GM12878 (cell line): ENCODE measurements at regions not wholly inside any gene's neighbourhood (a gene's known extent, or its start where the extent isn't known, plus 50 kb on each side); places are given as distances from the start of the nearest gene placed in this dataset.

Experiments
- ATAC-seq: fragments of 200-7000 bp; cut with Tn5 transposase; 3 replicates; pipeline ENCODE4 v1.9.1; 2020; ENCODE audit warnings: mild to moderate bottlenecking, moderate library complexity
- BruUV-seq: library from RNA; stranded (reverse); fragments of 400-500 nt; replicated peaks from 2 replicates; lab custom pipeline; 2021; lab: Mats Ljungman, UMichigan
- CTCF ChIA-PET: fragments of 300-600 bp; sonication (Branson Sonifier 250); formaldehyde crosslinking; extraction: SDS; loops from one replicate; lab custom pipeline; 2021; ENCODE audit warnings: inconsistent platforms; lab: Yijun Ruan, JAX
- POLR2A ChIA-PET: fragments of 350-600 bp; formaldehyde crosslinking; extraction: SDS; loops from one replicate; lab custom pipeline; 2021; ENCODE audit warnings: inconsistent platforms; lab: Charles Lee
- RAD21 ChIA-PET: fragments of 300-600 bp; sonication (Branson Sonifier 250); formaldehyde crosslinking; loops from one replicate; lab custom pipeline; 2023; ENCODE audit warnings: antibody characterized with exemption; ENCODE audit not compliant: unreplicated experiment; lab: Charles Lee
- SMC1A ChIA-PET: fragments of 300-600 bp; sonication (Branson Sonifier 250); formaldehyde crosslinking; loops from one replicate; lab custom pipeline; 2023; ENCODE audit not compliant: unreplicated experiment, uncharacterized antibody; lab: Charles Lee
- DNase-seq: peaks from one replicate; pipeline ENCODE4 v3.0.0-alpha.2; 2011; ENCODE audit warnings: low read depth, low spot score
- FAIRE-seq: peaks from 3 replicates; lab custom pipeline; 2011; peaks lifted over from hg19 to GRCh38; lab: Jason Lieb, UNC
- H2AFZ ChIP-seq: 2 replicates; pipeline ENCODE4 v1.6.0; 2011; ENCODE audit warnings: low read depth, low read length, control low read depth; ENCODE audit not compliant: control insufficient read depth
- H3K27ac ChIP-seq: 2 replicates; pipeline ENCODE4 v1.5.1; 2011; ENCODE audit warnings: control low read depth; ENCODE audit not compliant: control insufficient read depth, insufficient read depth
- H3K27me3 ChIP-seq, 2 experiments: replicated peaks in 1 of 2; 2 replicates each; pipeline versions ENCODE4 v1.6.0 to v1.6.1; 2011; ENCODE audit warnings: low read length in 1 of 2; ENCODE audit not compliant: control insufficient read depth in 2 of 2, insufficient read depth in 2 of 2
- H3K36me3 ChIP-seq, 2 experiments: 2 replicates each; pipeline ENCODE4 v1.5.1; 2011; ENCODE audit warnings: low read length in 1 of 2; ENCODE audit not compliant: control insufficient read depth in 2 of 2, insufficient read depth in 2 of 2
- H3K4me1 ChIP-seq: 2 replicates; pipeline ENCODE4 v1.6.1; 2011; ENCODE audit warnings: mild to moderate bottlenecking, low read length, moderate library complexity, mixed read lengths; ENCODE audit not compliant: control insufficient read depth, insufficient read depth
- H3K4me2 ChIP-seq: 2 replicates; pipeline ENCODE4 v1.6.0; 2011; ENCODE audit warnings: control low read depth; ENCODE audit not compliant: control insufficient read depth, insufficient read depth
- H3K4me3 ChIP-seq: fragments of 200-600 bp; sonication (generic); 2 replicates; pipeline ENCODE4 v1.5.1; 2016
- H3K79me2 ChIP-seq: 2 replicates; pipeline ENCODE4 v1.6.0; 2011; ENCODE audit warnings: low read length; ENCODE audit not compliant: control insufficient read depth, insufficient read depth
- H3K9ac ChIP-seq: 2 replicates; pipeline ENCODE4 v1.8.0; 2011; ENCODE audit warnings: low read length, control low read depth, mixed read lengths; ENCODE audit not compliant: control insufficient read depth, insufficient read depth
- H3K9me3 ChIP-seq: replicated peaks from 3 replicates; pipeline ENCODE4 v1.5.1; 2011; ENCODE audit warnings: mild to moderate bottlenecking, low read length; ENCODE audit not compliant: control insufficient read depth, insufficient read depth
- H4K20me1 ChIP-seq: 2 replicates; pipeline ENCODE4 v1.6.0; 2011; ENCODE audit not compliant: control insufficient read depth, insufficient read depth
- BMI1 ChIP-seq: fragments of 450-650 bp; IDR thresholded peaks from 2 replicates; pipeline ENCODE4 v1.6.1; 2016; ENCODE audit warnings: mild to moderate bottlenecking, moderate library complexity, borderline replicate concordance
- PAX5 ChIP-seq: IDR thresholded peaks from 2 replicates; pipeline ENCODE4 v1.6.1; 2011; ENCODE audit warnings: low read depth, low read length, borderline replicate concordance
- RBBP5 ChIP-seq: fragments of 200-600 bp; sonication (generic); conservative IDR thresholded peaks from 2 replicates; pipeline ENCODE4 v1.6.1; 2016
- SPI1 ChIP-seq: IDR thresholded peaks from 2 replicates; pipeline ENCODE4 v1.6.1; 2011; ENCODE audit warnings: low read depth, mild to moderate bottlenecking, low read length, moderate library complexity, borderline replicate concordance; ENCODE audit not compliant: insufficient read depth
- YY1 ChIP-seq: IDR thresholded peaks from 2 replicates; pipeline ENCODE4 v1.6.1; 2011; ENCODE audit warnings: low read depth, mild to moderate bottlenecking, low read length
- ZBED1 ChIP-seq: IDR thresholded peaks from 2 replicates; pipeline ENCODE4 v1.6.1; 2016; ENCODE audit warnings: borderline replicate concordance
- ZNF384 ChIP-seq: IDR thresholded peaks from 2 replicates; pipeline ENCODE4 v1.6.1; 2012; ENCODE audit warnings: low read depth, mild to moderate bottlenecking, low read length, improper control_type of control experiment, borderline replicate concordance
- WGBS: methylation state at CpG from one replicate; pipeline ENCODE4 v1.1.6; 2016; ENCODE audit warnings: low lambda C conversion rate; ENCODE audit not compliant: insufficient replicate concordance, insufficient coverage; ENCODE audit errors: missing lambda C conversion rate; 5-methylcytosine and 5-hydroxymethylcytosine counted together
- in situ Hi-C: fragments of 300-500 bp; cut with MboI; formaldehyde crosslinking; loops from 9 replicates; pipeline ENCODE4 v1.14.3; 2018; ENCODE audit warnings: mixed read lengths
- intact Hi-C: fragments of 100-400 bp; cut with micrococcal nuclease; formaldehyde crosslinking; loops from one replicate; pipeline ENCODE4 v1.14.2; 2022; ENCODE audit not compliant: unreplicated experiment
- TF ChIP-seq, protein P1 (sequence below): fragments of 450-650 bp; formaldehyde crosslinking; IDR thresholded peaks from 2 replicates; pipeline ENCODE4 v1.4.0; 2020; ENCODE audit warnings: mild to moderate bottlenecking, moderate library complexity

DNA sequence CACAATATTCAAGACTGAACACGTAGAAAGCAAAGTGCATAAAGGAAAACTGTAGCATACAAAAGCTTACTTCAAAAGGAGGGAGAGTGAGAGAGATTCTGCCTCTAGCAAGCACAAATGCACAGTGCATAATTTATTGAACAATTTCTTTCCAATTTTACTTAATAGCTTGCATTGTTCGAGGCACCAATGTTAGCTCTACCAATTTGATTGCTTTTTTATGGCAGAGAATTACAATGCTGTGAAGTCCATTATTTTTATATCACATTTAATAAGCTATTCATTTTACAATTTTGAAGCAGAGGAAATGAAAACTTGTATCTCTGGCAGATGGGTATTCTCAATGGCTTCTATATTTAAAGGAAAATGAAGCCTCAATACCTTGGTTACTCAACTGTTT, 331.7 kb downstream of the GPM6A start:
- ChIA-PET POLR2A (no interaction called here), SMC1A (interaction anchor here (0.7 to 0.9 kb wide), 2 partner anchors 10 to 716 kb away, joined by 3 to 5 read pairs; no protein-coding TSS in a partner anchor), CTCF (interaction anchor here (1.5 kb wide), 1 partner anchor 29 kb away, joined by 3 read pairs; no protein-coding TSS in a partner anchor), RAD21 (no interaction called here)
- in situ Hi-C loops: no loop called here
- ATAC-seq (no peak), DNase-seq (no peak), FAIRE-seq (no peak)
- Histone ChIP-seq H3K4me2 (no peak overlapping the region), H3K4me1 (no peaks in the 10 kb centered on the region), H3K9me3 (no peaks in the 10 kb centered on the region), H3K4me3 (no peak overlapping the region), H3K36me3 (no peaks in the 10 kb centered on the region), H2AFZ (no peak overlapping the region), H3K9ac (no peak overlapping the region), H4K20me1 (no peaks in the 10 kb centered on the region), H3K79me2 (no peaks in the 10 kb centered on the region), H3K27ac (no peak overlapping the region), H3K27me3 (no peaks in the 10 kb centered on the region)
- BruUV-seq: no TSS peak
- intact Hi-C loops: no loop called here
- no peak for TF ChIP-seq RBBP5
- WGBS: 0% methylated on average over 2 of the region's 2 CpGs

DNA sequence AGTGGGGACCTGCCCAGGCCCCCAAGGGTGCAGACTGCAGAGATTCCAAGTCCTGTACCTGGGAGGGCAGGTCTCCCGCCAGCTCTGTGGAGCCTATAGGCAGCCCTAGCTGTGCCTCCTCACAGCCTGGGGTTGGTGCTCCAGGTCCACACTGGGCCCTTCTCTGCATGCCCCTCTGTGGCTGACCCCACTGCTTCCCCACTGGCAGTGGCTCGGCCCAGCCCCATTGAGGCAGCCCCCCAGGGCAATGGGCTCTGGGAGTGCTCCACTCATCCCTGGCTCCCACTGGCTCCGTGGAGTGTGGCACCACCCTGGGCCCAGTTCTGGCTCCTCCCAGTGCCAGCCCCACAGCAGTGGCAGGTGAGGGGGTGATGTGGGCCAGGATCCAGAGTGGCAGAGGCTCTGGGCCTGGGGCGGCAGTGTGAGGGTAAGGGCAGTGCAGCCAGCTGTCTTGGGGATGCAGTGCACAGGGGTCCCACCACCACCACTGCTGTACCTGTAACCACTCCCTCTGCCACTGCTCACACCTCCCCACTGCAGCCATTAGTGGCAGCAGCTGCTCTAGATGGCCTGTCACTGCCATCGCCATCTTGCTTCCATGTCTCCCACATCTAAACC, 312.2 kb downstream of the GPM6A start:
- RAD21 ChIA-PET: no interaction called here
- SMC1A ChIA-PET: no interaction called here
- CTCF ChIA-PET: no interaction called here
- Histone ChIP-seq H3K36me3 (no peaks in the 10 kb centered on the region), H3K9me3 (no peaks in the 10 kb centered on the region; the same call in 2 of the 3 replicates), H3K4me2 (no peak overlapping the region), H3K4me3 (no peak overlapping the region), H3K79me2 (no peaks in the 10 kb centered on the region), H2AFZ (no peak overlapping the region), H4K20me1 (no peaks in the 10 kb centered on the region), H3K27ac (no peak overlapping the region), H3K4me1 (no peaks in the 10 kb centered on the region), H3K9ac (no peak overlapping the region), H3K27me3 (no peaks in the 10 kb centered on the region)
- TF ChIP-seq YY1 (no peak), BMI1 (no peak), ZNF384 (no peak), ZBED1 (no peak), SPI1 (no peak), PAX5 (no peak)
- TF ChIP-seq, protein P1, sequence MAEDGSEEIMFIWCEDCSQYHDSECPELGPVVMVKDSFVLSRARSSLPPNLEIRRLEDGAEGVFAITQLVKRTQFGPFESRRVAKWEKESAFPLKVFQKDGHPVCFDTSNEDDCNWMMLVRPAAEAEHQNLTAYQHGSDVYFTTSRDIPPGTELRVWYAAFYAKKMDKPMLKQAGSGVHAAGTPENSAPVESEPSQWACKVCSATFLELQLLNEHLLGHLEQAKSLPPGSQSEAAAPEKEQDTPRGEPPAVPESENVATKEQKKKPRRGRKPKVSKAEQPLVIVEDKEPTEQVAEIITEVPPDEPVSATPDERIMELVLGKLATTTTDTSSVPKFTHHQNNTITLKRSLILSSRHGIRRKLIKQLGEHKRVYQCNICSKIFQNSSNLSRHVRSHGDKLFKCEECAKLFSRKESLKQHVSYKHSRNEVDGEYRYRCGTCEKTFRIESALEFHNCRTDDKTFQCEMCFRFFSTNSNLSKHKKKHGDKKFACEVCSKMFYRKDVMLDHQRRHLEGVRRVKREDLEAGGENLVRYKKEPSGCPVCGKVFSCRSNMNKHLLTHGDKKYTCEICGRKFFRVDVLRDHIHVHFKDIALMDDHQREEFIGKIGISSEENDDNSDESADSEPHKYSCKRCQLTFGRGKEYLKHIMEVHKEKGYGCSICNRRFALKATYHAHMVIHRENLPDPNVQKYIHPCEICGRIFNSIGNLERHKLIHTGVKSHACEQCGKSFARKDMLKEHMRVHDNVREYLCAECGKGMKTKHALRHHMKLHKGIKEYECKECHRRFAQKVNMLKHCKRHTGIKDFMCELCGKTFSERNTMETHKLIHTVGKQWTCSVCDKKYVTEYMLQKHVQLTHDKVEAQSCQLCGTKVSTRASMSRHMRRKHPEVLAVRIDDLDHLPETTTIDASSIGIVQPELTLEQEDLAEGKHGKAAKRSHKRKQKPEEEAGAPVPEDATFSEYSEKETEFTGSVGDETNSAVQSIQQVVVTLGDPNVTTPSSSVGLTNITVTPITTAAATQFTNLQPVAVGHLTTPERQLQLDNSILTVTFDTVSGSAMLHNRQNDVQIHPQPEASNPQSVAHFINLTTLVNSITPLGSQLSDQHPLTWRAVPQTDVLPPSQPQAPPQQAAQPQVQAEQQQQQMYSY (CRISPR knock-in tag): no peak
- WGBS: 12% methylated on average over 3 of the region's 5 CpGs
- intact Hi-C loops: no loop called here
- FAIRE-seq (no peak), ATAC-seq (no peak), DNase-seq (no peak)
- no TSS peak for BruUV-seq
- in situ Hi-C loops: no loop called here
- POLR2A ChIA-PET: no interaction called here
